UCSD-AML1 (cell line): ENCODE measurements at regions not wholly inside any gene's neighbourhood (a gene's known extent, or its start where the extent isn't known, plus 50 kb on each side); places are given as distances from the start of the nearest gene placed in this dataset.
"Not testable (repeated sequence)": the region's sequence is repeated elsewhere in the genome, so short reads cannot be mapped to it uniquely, and the experiment has no call there.

Experiments used
- DNase-seq: peaks from one replicate; lab custom pipeline; 2025; ENCODE audit not compliant: unreplicated experiment; lab: John Stamatoyannopoulos, UW

- DNase-seq: no peak
These were observed 81.4 kb upstream of the ELAC2 start for GRCh38 chr17:13099089-13099735.

- DNase-seq: no peak
These were observed 78.5 kb upstream of the ELAC2 start for GRCh38 chr17:13096291-13096690.

- DNase-seq: not testable (repeated sequence)
These were observed 74.2 kb upstream of the ELAC2 start for GRCh38 chr17:13092010-13092409.

GRCh38 chr17:13088666-13089065 is 70.8 kb upstream of the ELAC2 start:
- DNase-seq: no peak

- no peak for DNase-seq
These were observed 70.0 kb upstream of the ELAC2 start for GRCh38 chr17:13087802-13088201.

GRCh38 chr17:13086142-13086769 is 68.4 kb upstream of the ELAC2 start:
- DNase-seq: no peak

- DNase-seq: no peak
These were observed 67.8 kb upstream of the ELAC2 start for GRCh38 chr17:13085578-13085977.

- DNase-seq: no peak
These were observed 66.6 kb upstream of the ELAC2 start for GRCh38 chr17:13084420-13084819.

- no peak for DNase-seq
These were observed 61.0 kb upstream of the ELAC2 start for GRCh38 chr17:13078591-13079385.

- no peak for DNase-seq
These were observed 59.1 kb upstream of the ELAC2 start for GRCh38 chr17:13076905-13077304.

- DNase-seq: no peak
These were observed 56.2 kb upstream of the ELAC2 start for GRCh38 chr17:13074026-13074425.

- DNase-seq: no peak
These were observed 55.2 kb upstream of the ELAC2 start for GRCh38 chr17:13073018-13073417.

GRCh38 chr17:13070732-13071131 is 52.9 kb upstream of the ELAC2 start:
- no peak for DNase-seq

- DNase-seq: no peak
These were observed 49.9 kb upstream of the ELAC2 start for GRCh38 chr17:13067629-13068303.
